Stimulated activated CD4-positive, alpha-beta T cell treated with anti-CD3 and anti-CD28 coated beads, Interleukin-4, amount 100 ng/mL, for 1 hour (primary cell): ENCODE measurements at regions not wholly inside any gene's neighbourhood (a gene's known extent, or its start where the extent isn't known, plus 50 kb on each side); places are given as distances from the start of the nearest gene placed in this dataset.
"Not testable (repeated sequence)": the region's sequence is repeated elsewhere in the genome, so short reads cannot be mapped to it uniquely, and the experiment has no call there.

Experiments used
- DNase-seq: peaks from one replicate; pipeline ENCODE4 v3.0.0-alpha.2; 2020

GRCh38 chrX:13476384-13476783 lies 93.0 kb upstream of the EGFL6 start:
- DNase-seq = no peak

- DNase-seq = no peak
These were observed 95.3 kb upstream of the EGFL6 start for GRCh38 chrX:13474164-13474516.

- no peak for DNase-seq
These were observed 95.8 kb upstream of the EGFL6 start for GRCh38 chrX:13473442-13474163.

GRCh38 chrX:13472975-13473374 lies 96.4 kb upstream of the EGFL6 start:
- DNase-seq = no peak

- no peak for DNase-seq
These were observed 98.1 kb upstream of the EGFL6 start for GRCh38 chrX:13471269-13471668.

GRCh38 chrX:13470685-13470977 lies 98.8 kb upstream of the EGFL6 start:
- no peak for DNase-seq

- no peak for DNase-seq
These were observed 99.3 kb upstream of the EGFL6 start for GRCh38 chrX:13469963-13470684.

GRCh38 chrX:13468096-13468495 lies 101.3 kb upstream of the EGFL6 start:
- no peak for DNase-seq

GRCh38 chrX:13467243-13467642 lies 102.2 kb upstream of the EGFL6 start:
- no peak for DNase-seq

- no peak for DNase-seq
These were observed 104.7 kb upstream of the EGFL6 start for GRCh38 chrX:13464599-13465275.

GRCh38 chrX:13463608-13464007 lies 105.8 kb upstream of the EGFL6 start:
- DNase-seq = no peak

- DNase-seq = no peak
These were observed 117.1 kb upstream of the EGFL6 start for GRCh38 chrX:13452283-13452682.

- DNase-seq = no peak
These were observed 120.0 kb upstream of the EGFL6 start for GRCh38 chrX:13449441-13449840.

- DNase-seq = no peak
These were observed 120.5 kb upstream of the EGFL6 start for GRCh38 chrX:13448941-13449340.

- not testable (repeated sequence) for DNase-seq
These were observed 121.8 kb upstream of the ATXN3L start for GRCh38 chrX:13441608-13442007.

GRCh38 chrX:13440176-13440575 lies 120.3 kb upstream of the ATXN3L start:
- no peak for DNase-seq

- no peak for DNase-seq
These were observed 113.4 kb upstream of the ATXN3L start for GRCh38 chrX:13433298-13433605.

- no peak for DNase-seq
These were observed 112.8 kb upstream of the ATXN3L start for GRCh38 chrX:13432414-13433297.

GRCh38 chrX:13430136-13430827 lies 110.4 kb upstream of the ATXN3L start:
- no peak for DNase-seq

- DNase-seq = no peak
These were observed 108.4 kb upstream of the ATXN3L start for GRCh38 chrX:13428053-13428786.

- DNase-seq = no peak
These were observed 107.7 kb upstream of the ATXN3L start for GRCh38 chrX:13427441-13428052.
